NCI-H1930 (cell line): ENCODE measurements at regions not wholly inside any gene's neighbourhood (a gene's known extent, or its start where the extent isn't known, plus 50 kb on each side); places are given as distances from the start of the nearest gene placed in this dataset.

ENCODE experiments used
- DNase-seq, 2 experiments: peaks; one replicate each; lab custom pipeline; 2025; lab: John Stamatoyannopoulos, UW

DNA sequence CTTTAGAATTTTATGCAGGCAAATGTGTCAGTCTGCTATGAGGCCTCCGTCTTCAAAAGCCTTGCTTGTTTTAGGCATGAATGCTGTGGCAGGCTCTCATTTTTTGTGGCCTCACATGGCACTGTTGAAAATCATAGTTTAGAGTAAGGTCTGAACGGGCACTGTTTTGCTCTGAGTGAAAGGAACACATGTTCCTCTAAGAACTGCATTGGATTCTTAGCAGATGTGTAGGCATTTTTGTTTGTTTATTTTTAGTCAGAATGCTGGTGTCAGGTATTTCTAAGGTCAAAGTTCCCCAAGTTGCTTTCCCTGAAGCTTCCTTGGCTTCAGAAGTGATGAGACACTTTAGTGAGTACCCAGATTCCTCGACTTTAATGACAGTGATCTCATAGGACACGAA, 173.7 kb downstream of the HS3ST3B1 start:
- DNase-seq, result no peak

DNA sequence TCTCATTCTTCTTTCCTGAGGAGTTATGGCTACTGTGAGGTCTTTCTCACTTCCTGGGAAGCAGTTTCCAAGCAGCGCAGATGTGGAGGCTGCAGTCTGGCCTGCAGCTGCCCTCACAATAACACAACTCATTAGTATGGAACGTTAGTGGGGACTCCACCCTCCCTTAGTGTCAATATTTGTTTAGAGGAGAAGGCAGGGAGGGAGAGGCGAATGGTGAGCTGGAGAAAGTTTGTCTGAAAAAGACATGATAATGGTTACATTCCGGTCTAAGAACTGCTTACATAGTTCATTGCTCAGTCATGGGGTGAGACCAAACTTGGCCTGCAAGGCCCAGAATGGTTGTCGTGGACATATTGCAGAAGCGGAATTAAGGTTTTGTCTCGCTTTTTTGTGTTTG, 170.2 kb downstream of the HS3ST3B1 start:
- DNase-seq, result no peak

DNA sequence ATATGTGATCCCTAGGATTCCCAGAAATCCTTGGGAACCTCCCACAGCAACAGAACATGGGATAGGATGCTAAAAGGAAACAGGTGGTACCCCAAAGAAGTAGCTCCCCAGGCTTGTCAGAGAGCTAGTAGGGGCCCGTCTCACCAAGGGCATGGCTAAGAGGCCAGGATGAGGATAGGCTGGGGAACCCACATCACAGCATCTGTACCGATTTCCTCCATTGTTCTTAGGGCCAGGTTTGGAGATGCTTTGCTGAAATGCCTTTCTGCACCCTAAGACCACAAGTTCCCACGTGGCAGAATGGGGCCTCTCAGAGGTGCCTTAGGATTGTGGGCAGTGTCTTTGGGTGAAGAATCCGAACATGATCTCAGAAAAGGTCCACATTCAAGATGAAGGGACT, 169.5 kb downstream of the HS3ST3B1 start:
- DNase-seq, result no peak

DNA sequence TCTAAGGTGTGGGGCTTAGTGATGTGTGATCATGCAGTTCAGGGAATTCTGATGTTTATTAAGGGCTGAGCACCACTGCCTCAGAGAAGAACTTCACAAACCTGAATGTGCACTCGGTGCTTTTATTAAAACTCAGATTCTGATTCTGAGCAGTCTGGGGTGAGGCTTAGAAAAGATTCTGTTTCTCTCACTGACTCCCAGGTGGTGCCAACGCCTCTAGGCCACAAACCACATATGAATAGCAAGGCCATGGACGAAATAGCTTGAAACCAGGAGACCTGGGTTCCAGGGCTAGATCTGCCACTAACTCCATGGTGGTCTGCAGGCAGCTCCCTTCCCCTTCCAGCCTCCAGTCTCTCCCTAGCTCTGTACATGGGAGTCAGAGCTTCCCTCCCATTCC, 169.1 kb downstream of the HS3ST3B1 start:
- no peak for DNase-seq

DNA sequence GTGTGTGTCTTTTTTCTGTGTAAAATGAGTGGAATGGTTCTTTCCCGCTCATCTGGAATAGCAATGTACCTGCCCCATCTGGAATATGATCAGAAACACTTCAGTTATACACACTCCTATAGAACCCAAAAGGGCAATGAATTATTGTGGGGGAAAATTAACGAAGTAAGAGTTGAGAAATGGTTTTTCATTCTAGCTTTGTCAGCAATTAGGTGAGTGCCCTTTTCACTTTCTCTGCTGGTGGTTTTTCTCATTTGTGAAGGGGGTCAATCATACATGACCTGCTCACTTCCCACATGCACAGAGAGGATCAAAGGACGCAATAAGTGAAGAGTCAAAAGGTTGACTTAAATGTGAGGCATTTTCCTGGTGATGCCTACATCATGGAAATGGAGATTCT, 168.0 kb downstream of the HS3ST3B1 start:
- no peak for DNase-seq

DNA sequence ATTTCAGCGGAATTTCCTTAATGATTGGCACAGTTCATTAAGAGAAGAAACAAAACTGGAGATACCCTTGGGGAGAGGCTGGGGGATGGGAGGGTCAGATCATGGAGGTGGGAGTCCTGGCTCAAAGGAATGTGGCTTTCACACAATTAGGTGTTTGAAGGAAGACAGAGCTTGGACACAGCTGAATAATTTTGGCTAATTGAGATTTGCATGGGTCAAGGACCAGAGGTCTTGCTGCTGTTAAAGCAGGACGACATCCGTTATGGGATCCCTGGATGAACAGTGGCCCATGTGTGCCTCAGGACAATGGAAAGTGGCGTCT, 160.3 kb downstream of the HS3ST3B1 start:
- DNase-seq, result no peak

DNA sequence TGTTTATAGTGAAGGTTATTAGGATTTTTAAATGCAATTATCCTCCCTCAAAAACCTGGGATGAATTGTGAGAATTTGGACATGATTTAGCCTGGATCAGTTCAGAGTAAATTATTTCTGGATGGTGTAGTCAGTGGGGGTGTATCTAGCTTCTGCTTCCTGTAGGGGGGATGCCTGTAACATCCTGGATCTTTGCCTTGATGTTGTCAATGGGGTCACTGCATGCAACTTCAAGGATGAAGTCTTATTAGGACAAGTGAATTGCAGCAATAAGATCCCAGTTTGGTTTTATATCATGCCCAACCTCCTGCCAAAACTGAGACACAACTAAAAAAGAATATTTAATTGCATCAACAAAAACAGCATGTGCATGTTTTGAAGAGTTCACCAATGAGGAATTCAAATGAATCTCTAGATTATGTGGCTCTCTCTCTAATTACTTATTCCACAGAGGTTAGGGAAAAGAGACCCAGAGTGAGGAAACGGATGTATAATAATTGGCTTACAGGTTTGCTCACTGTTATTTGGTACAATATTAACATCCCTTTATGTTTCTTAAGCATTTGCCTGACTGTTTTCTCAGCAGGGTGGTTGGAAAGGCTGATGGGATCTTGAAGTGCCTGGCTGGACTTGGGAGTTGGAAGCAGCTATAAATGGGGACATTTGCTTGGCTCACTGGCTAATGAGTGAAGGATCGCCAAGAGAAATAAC, 159.8 kb downstream of the HS3ST3B1 start:
- no peak for DNase-seq

DNA sequence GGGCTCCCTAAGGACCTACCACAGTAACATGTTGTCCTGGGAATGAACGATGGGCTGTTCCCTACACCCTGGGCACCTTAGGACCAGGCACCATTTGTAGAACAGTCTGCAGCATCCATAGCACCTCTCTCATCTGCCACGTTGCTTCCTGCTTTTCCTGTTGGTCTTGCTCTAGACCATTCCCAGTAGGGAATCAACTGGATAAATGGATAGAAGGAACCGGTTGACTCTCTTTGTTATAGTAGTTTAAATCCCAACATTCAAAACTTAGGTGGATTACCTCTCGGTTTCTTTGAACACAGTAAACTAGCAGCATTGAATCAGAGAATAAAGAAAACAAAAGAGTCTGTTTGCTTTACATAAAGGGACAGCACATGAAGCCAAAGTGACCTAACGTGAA, 159.1 kb downstream of the HS3ST3B1 start:
- no peak for DNase-seq

DNA sequence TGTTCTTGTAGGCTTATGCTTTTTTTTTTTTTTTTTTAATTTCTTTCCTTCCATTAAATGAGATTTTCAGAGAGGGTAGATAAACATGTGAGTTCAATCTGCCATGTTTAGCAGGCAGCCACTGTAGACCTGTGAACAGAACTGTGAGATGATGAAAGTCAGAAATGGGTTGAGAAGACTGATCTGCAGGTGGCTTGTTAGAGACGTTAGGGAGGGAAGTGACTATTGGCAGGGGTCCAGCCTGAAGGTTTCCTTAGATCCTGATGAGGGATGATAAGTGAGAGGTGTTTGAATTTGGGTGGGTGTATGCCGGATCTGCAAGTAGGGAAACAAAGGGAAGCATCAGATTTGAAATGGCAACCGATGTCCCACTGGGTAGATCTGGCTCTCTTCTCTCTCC, 157.8 kb downstream of the HS3ST3B1 start:
- DNase-seq, result no peak

DNA sequence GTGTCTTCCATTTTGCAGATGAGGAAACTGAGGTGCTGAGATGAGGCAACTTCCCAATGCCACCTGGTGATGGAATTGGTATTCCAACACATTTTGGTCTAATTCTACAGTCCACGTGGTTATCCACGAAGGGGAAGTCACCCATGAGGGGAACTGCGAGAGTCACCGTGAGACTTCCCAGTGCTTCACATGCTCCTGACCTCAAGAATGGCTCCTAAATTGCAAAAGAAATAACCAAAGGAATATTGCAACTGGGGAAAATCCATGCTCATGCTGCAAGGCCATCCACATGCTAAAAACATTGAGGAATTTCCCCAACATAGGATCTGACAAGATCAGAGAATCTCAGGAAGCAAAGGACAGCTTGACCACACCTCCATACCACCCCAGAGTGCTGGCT, 153.9 kb downstream of the HS3ST3B1 start:
- DNase-seq, result no peak

DNA sequence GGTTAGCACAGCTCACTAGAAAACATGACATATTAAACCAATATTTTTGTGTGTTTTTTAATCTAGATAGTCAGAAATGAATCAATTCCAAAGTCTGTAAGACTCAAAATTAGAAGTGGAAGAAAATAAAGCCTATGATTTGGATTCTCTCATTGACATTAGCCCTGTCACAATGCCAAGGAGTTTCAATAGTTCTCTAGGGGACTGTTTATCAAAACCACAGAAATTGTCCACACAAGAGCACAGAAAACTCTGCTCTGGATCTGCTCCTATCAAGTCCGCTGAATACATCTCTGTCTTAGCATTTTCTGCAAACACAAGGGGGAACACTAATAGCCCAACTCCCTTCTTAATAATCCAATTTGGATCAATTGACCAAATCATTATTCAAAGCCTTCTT, 152.0 kb downstream of the HS3ST3B1 start:
- DNase-seq, result no peak

DNA sequence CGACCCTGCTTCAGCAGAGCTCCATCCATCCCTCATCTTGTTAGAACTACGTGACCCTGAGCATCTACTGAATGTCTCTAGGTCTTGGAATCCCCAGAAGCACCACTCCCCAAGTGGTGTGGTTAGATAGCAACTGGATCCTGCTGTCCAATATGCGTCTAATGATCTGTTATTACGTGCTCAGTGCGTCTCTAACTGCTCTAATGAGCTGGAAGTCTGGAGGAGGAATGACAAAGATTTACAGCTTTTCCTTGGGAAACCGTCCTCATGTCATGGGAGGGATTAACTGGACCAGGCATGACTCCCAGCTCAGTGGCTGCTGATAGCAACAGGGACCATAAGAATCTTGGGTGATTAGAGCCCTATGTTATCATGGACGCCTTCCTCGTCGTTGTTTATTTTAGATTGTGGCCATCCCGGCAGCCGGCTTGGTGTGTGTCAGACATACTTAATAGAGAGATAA, 150.9 kb downstream of the HS3ST3B1 start:
- DNase-seq, result no peak

DNA sequence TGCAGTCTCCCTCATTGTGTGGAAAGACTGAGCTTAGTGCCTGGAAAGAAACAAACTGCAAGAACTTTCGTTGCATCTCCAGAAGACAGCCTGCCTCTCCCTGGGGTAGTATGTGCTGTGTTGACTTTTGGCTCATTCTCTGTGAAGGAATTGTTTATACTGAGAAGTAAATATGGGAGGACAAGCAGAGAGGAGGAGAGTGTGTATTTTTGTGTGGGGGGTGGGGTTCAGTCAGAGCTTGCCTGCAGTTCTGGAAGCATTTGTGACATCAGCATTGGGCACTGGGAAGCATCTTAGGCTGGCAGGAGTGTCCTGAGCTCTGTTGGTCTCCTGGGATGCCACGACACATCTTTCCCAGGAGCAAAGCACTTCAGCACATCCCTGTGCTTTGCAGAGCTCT, 147.9 kb downstream of the HS3ST3B1 start:
- DNase-seq, result no peak

DNA sequence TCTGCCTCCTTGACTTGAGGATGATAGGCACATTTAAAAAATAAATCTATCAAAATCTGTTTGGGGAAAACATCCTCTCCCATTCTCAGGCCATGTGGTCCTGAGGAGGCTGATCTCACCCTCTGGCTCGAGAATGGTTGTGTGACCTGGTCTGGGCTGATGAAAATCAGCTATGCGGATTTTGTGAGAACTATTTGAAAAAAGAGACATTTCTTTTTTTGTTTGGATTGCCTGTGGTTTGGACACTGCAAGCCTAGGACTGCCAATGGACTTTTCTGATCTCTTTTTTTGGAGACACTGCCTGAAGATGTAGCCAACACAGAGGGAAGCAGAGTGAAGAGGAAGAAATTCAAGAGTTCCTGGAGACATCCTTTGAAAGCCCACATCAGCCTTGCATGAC, 145.9 kb downstream of the HS3ST3B1 start:
- DNase-seq, result no peak

DNA sequence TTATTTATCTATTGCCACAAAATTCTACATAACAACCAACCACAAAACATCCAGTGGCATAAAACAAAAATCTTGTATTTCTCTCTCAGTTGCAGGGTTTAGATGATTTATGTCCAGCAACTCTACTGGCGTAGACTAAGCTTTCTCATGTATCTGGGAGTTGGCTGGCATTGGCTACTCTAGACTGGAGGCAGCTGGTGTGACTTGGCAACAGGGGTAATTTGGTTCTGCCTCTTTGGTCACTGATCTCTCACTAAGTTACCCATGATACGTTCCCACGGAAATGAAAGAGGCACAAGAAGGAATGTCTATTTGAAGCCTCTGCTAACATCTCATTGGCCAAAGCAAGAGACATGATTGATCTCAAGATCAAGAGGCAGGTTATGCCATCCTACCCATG, 144.0 kb downstream of the HS3ST3B1 start:
- DNase-seq, result no peak

DNA sequence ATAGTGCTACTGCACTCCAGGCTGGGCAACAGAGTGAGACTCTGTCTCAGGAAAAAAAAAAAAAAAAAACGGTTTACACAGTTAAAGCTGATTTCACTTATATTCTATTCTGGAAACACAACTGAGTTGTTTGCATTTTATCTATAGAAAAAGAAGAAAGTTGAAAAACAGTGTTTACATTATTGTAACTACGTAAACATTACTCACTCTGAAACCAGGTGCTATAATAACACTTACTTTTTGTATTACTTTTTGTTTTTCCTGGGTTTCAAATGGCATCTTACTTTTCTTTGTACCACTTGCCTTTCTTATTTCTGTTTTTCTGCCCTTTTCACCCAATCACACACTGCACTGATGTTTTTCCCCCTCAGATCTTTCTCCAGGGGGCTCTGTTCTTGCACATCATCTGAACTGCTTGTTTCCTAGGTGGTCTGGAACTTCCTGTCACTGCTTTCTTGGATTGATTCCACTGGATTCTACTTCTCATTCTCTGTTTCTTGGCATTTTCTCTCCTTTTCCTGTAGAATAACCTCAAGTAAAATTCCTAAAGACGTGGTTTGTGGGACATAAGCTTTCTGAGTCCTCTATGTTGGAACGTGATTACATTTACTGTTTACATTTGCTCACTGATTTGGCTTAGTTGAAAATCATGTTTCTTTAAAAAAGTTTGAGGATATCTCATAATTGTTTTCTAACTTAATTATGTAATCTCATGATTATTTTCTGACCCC, 142.1 kb downstream of the HS3ST3B1 start:
- no peak for DNase-seq

DNA sequence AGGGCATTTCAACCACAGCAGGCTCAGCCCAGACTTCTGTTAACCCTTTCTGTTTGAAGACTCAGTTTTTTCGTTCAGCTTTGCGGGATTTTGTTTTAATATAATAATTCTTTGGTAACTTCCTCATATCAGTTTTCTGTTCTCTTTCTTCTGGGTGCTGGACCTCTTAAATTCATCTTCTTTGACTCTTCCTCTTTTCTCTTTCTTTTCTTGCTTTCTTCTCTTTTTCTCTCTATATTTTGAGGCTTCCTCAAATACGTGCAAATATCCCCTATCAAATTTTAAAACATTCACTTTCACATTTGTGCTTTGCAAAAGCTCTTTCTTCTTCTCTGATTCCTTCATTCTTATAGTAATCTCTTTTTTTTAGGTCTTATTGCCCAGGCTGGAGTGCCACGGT, 136.3 kb downstream of the HS3ST3B1 start:
- no peak for DNase-seq

DNA sequence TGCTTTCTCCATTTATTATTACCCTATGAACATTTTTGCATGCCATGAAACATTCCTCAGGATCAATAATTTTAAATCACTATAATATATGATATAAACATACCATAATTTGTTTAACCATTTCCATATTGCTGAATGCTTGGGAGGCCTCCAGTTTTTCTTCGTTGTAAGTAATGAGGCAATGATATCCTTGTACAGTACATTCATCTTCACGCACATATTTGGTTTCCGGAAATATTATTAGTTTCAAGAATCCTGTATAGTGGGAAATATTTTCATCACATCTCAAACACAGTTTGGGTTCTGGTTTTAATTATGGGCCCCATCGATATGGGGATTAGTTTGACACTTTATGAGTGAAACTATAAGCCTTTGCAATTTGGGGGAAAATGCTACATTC, 135.4 kb downstream of the HS3ST3B1 start:
- DNase-seq, result no peak

DNA sequence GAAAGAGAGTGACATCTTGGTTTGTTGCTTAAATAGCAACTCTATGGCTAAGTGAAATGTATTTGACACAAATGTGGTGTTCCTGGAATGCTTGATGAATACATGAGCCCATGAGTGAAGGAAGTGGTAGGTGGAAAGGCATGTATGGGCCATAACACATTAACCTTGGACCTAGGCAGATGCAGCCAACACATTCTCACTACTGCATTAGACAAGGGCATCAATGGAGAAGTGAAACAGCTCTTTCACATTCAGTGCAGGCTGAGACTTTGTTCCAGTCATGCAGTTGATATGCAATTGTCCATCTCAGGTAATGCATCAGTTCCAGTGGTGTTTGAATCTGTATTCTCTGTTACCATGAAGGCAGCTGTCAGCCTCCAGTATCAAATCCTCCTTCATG, 133.6 kb downstream of the HS3ST3B1 start:
- no peak for DNase-seq

DNA sequence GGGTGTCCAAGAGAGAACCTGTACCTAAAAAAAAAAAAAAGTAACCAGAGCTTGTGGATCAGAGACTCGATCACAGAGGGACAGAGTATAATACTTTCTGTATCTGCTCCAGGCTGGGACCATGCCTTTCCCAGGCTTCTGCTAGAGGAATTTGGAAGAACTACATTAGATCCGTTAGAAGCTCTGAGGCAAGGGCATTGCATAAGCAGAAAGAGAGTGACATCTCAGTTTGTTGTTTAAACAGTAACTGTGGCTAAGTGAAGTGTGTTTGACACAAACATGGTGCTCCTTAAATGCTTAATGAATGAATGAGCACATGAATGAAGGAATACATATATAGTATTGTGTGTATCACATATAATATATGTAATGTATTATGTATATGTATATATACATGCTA, 131.2 kb downstream of the HS3ST3B1 start:
- DNase-seq, result no peak

DNA sequence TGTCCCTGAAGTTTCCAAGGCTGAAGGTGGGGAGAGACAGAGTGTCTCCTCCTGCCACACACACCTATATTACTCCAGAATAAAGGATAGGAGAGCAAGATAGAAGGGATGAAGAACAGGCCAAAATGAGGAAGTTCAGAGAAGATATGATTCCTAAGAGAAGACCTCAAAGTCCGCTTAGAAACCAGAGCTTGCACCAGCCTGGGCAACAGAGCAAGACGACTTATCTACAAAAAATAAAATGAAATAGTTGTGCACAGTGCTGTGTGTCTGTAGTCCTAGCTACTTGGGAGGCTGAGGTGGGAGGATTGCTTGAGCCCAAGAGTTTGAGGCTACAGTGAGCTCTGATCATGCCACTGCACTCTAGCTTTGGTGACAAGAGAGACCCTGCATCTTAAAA, 128.2 kb downstream of the HS3ST3B1 start:
- no peak for DNase-seq

DNA sequence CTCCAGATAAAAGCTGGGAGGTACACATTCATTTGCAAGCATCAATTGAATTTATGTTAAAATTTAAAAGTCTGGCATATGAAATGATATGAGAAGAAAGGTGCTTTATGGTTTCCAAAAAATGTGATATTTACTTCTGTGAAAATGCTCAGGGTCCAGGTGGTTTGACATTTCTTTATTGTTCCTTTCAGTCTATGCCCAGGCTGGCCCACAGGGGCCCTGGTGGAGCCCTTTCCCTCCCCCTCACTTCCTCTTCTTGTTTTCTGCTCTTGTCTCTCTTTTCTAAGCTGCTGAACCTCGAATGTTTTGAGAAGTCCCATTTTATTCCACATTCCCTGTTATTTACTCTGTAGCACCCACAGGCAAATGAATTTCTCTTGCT, 127.8 kb downstream of the HS3ST3B1 start:
- no peak for DNase-seq

DNA sequence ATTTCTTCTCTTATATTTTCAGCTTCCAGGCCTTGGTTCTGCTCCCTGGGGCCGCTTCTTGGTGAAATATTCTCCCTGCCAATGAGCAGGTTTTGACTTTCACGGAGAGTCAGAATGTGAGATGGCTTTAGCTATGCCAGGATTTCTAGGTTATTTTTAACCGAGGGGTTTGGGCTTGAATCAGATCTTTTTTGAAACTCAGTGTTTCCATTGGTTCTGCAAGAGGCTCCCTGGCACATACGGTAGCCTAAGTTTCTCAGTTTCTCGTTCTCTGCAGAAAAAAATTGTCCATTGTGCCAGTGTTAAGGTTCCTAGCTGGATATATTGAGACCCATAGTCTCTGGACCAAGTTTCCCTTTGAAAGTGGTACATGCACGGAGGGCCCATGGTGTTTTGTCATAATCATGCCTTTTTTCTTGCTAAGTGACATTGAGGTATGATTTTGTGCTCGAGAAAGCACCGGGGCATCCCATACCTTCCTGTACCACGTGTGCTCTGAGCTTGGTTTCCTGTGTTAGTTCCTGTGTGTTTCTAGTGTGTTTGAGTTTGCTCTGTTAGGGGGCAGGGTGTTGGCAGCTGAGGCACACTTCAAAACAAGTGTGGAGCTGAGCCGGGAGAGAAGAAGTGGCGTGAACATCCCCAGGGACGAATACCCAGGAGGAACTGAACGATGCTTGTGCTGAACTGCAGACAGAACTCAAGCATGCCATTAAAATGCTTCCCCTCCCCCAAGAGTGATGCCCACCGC, 127.2 kb downstream of the HS3ST3B1 start:
- no peak for DNase-seq
